Left lung (tissue), 4 donors: ENCODE measurements at regions not wholly inside any gene's neighbourhood (a gene's known extent, or its start where the extent isn't known, plus 50 kb on each side); places are given as distances from the start of the nearest gene placed in this dataset.

ENCODE experiments used
- ATAC-seq: fragments of 200-7000 bp; cut with Tn5 transposase; one replicate; pipeline ENCODE4 v1.9.1; 2020; ENCODE audit warnings: moderate library complexity
- DNase-seq, 4 donors: peaks; one replicate each; pipeline ENCODE4 v3.0.0-alpha.2; 2013 to 2020
- H3K27ac ChIP-seq, 2 donors: fragments of 200-600 bp; sonication (generic) in 1 of 2; one replicate each; pipeline versions ENCODE4 v1.5.0 to v1.8.0; 2020 to 2021
- H3K27me3 ChIP-seq, 2 donors: fragments of 200-600 bp; sonication (generic) in 1 of 2; one replicate each; pipeline versions ENCODE4 v1.5.0 to v1.8.0; 2020 to 2021
- H3K36me3 ChIP-seq, 2 donors: fragments of 200-600 bp; sonication (generic) in 1 of 2; one replicate each; pipeline versions ENCODE4 v1.5.0 to v1.8.0; 2020 to 2021
- H3K4me1 ChIP-seq, 2 donors: fragments of 200-600 bp; one replicate each; pipeline ENCODE4 v1.8.0; 2021
- H3K4me3 ChIP-seq, 2 donors: fragments of 200-600 bp; sonication (generic) in 1 of 2; one replicate each; pipeline versions ENCODE4 v1.5.0 to v1.8.0; 2020 to 2021; ENCODE audit warnings: mild to moderate bottlenecking in 1 of 2
- H3K9me3 ChIP-seq, 2 donors: fragments of 200-600 bp; sonication (generic) in 1 of 2; one replicate each; pipeline versions ENCODE4 v1.5.0 to v1.8.0; 2020 to 2021
- intact Hi-C, 2 donors: fragments of 100-400 bp; cut with DNase I; formaldehyde crosslinking; loops; one replicate each; pipeline versions ENCODE4 v1.11.2 to v1.14.2; 2022
- TF ChIP-seq, protein P1 (sequence below), 2 donors: fragments of 200-600 bp; sonication (generic) in 1 of 2; IDR thresholded peaks; one replicate each; pipeline versions ENCODE4 v1.5.0 to v1.8.0; 2021; ENCODE audit warnings: antibody characterized with exemption in 2 of 2
- donor health status: DM: no; HTN: yes; CAD: no.
- donor health status: DM: no; HTN: no; CAD: no.

DNA sequence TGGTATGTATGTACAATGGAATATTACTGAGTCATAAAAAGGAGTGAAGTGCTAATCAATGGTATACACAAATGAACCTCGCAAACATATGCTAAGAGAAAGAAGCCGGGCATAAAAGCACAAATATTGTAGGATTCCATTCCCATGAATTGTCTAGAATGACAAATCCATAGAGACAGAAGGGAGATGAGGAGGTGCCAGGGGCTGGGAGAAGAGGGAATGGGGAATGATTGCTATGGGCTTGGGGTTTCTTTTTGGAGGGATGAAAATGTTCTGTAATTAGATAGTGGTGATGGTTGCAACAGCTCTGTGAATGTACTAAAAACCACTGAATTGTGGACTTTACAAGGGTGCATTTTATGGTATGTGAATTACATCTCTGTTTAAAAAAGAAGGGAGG is 73.5 kb downstream of the GLI2 start:
- ATAC-seq: no peak
- intact Hi-C loops: no loop called here
- Histone ChIP-seq H3K9me3 (no peaks in the 10 kb centered on the region), H3K4me3 (no peak overlapping the region), H3K4me1 (no peaks in the 10 kb centered on the region), H3K27ac (no peak overlapping the region), H3K27me3 (peaks cover 0 to 24% of the 10 kb centered on the region in 2 donors), H3K36me3 (no peaks in the 10 kb centered on the region)
- TF ChIP-seq, protein P1, sequence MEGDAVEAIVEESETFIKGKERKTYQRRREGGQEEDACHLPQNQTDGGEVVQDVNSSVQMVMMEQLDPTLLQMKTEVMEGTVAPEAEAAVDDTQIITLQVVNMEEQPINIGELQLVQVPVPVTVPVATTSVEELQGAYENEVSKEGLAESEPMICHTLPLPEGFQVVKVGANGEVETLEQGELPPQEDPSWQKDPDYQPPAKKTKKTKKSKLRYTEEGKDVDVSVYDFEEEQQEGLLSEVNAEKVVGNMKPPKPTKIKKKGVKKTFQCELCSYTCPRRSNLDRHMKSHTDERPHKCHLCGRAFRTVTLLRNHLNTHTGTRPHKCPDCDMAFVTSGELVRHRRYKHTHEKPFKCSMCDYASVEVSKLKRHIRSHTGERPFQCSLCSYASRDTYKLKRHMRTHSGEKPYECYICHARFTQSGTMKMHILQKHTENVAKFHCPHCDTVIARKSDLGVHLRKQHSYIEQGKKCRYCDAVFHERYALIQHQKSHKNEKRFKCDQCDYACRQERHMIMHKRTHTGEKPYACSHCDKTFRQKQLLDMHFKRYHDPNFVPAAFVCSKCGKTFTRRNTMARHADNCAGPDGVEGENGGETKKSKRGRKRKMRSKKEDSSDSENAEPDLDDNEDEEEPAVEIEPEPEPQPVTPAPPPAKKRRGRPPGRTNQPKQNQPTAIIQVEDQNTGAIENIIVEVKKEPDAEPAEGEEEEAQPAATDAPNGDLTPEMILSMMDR (IDR thresholded peaks at IDR 0.05): no peak
- DNase-seq: no peak

DNA sequence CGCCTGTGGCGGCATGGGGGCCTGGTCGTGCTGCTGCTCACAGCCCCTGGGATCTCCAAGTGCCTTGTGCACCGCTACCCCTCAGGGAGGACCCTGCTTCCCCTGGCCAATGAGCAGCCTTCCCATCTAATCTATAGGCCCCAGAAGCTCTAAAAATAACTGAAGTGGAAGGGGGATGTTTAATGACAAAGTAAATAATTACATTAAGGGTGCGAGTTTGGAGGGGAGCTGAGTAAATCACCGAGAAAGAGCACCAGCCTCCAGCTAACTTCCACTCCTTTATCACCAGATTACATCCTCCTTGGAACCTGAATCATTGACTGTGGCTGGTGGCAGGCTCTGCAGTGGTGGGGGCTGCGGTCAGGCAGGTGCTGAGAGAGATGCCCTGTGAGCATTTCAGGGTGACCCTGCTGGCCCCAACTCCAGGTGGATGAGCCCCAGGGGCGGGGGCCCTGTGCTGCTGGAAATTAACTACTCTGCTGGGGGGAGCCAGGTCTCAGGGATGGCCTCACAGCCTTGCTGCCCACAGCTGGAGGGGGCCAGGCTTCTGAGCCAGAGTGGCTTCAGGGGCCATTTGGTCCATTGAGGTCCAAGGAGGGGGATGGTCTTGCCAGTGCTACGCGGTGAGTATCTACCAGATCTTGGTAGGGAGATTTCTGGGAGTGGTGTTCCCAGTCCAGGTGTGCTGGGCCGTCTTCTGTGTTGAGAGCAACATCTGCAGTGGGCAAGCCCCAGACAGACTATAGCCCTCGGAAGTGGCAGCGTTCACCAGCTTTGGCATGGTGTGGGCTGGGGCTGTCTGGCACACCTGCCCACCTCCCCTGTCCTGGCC is 74.2 kb downstream of the GLI2 start:
- no peaks in the 10 kb centered on the region for H3K4me1 ChIP-seq
- ATAC-seq: no peak
- no peaks in the 10 kb centered on the region for H3K36me3 ChIP-seq
- no peak overlapping the region for H3K27ac ChIP-seq
- H3K27me3 ChIP-seq: peaks cover 0 to 27% of the 10 kb centered on the region in 2 donors
- DNase-seq: peak in 1 of 4 donors; percentile 55
- intact Hi-C loops: no loop called here
- TF ChIP-seq, protein P1 (IDR thresholded peaks at IDR 0.05): no peak
- H3K4me3 ChIP-seq: no peak overlapping the region
- no peaks in the 10 kb centered on the region for H3K9me3 ChIP-seq

DNA sequence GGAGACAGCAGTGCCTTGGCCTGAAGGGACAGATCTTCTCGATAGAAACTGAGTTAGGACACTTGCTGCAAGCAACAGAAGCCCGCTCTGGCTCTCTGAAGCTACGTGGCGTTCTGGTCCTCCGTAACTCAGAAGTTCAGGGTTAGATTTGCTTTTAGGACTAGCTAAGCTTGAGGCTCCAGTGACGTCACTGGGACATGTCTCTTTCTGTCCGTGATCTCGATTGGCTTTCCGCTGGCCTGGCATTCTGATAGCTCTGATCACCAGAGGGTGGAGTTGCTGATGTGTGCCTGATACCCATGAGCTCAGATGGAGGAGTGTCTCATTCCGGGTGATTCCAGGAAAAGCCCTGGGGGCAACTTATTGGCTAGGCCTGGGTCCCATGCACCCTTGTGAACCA is 75.0 kb downstream of the GLI2 start:
- intact Hi-C loops: no loop called here
- Histone ChIP-seq H3K27me3 (peaks cover 0 to 27% of the 10 kb centered on the region in 2 donors), H3K4me1 (no peaks in the 10 kb centered on the region), H3K27ac (no peak overlapping the region), H3K9me3 (no peaks in the 10 kb centered on the region), H3K4me3 (no peak overlapping the region), H3K36me3 (no peaks in the 10 kb centered on the region)
- peak in 1 of 4 donors; percentile 5 for DNase-seq
- no peak for ATAC-seq
- TF ChIP-seq, protein P1 (IDR thresholded peaks at IDR 0.05): no peak

DNA sequence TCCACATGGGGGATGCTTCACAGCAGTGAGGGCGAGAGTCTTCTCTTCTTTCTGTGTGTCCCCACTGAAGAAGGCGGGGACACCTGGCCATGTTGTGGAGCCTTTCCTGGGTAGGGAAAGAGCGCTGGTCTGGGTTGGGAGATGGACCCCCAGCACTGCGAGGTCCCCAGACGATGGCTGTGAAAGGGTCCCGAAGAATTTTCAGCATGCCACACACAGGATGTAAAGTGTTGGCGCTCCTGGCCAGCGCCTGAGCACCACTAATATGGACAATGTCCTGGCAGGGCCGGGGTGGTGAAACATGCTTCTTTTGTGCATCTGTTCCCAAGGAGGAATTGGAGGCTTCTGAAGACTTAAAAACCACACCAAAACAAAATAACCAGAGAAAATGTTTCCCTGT is 77.2 kb downstream of the GLI2 start:
- Histone ChIP-seq H3K27me3 (peaks cover 0 to 27% of the 10 kb centered on the region in 2 donors), H3K36me3 (no peaks in the 10 kb centered on the region), H3K4me3 (no peak overlapping the region), H3K9me3 (no peaks in the 10 kb centered on the region), H3K27ac (no peak overlapping the region), H3K4me1 (peaks cover 0 to under 1% of the 10 kb centered on the region in 2 donors)
- no peak for ATAC-seq
- intact Hi-C loops: no loop called here
- TF ChIP-seq, protein P1 (IDR thresholded peaks at IDR 0.05): no peak
- DNase-seq: peak in 1 of 4 donors; percentile 55

DNA sequence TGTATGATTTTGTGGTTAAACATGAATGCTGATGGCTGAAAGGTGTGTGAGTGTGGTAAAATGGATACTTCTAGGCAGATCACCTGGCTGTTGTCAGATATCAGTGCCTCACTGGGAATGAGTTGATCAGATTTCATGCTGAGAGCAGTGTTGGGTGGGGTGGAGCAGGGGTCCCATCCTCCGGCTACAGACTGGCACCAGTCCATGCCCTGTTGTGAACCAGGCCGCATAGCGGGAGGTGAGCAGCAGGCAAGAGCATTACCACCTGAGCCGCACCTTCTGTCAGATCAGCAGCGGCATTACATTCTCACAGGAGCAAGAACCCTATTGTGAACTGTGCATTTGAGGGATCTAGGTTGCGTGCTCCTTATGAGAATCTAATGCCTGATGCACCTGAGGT is 78.7 kb downstream of the GLI2 start:
- H3K4me3 ChIP-seq: no peak overlapping the region
- ATAC-seq: no peak

More for the DNA sequence above, 78.7 kb downstream of the GLI2 start:
- no peaks in the 10 kb centered on the region for H3K36me3 ChIP-seq
- H3K9me3 ChIP-seq: no peaks in the 10 kb centered on the region
- H3K4me1 ChIP-seq: peaks cover 0 to 6% of the 10 kb centered on the region in 2 donors
- intact Hi-C loops: no loop called here
- DNase-seq: peak in 1 of 4 donors; percentile 10
- H3K27me3 ChIP-seq: peaks cover 0 to 28% of the 10 kb centered on the region in 2 donors
- no peak overlapping the region for H3K27ac ChIP-seq
- TF ChIP-seq, protein P1 (IDR thresholded peaks at IDR 0.05): no peak
